ENCODE measurements at regions not wholly inside any gene's neighbourhood (a gene's known extent, or its start where the extent isn't known, plus 50 kb on each side); places are given as distances from the start of the nearest gene placed in this dataset.

GRCh38 chr15:84098604-84099003 lies 137.0 kb upstream of the GOLGA6L4 start:
- TF ChIP-seq EZH2 (IDR thresholded peaks at IDR 0.05; ENCODE audit: insufficient read depth, poor library complexity, severe bottlenecking) (no peak), EZH2phosphoT487 (IDR thresholded peaks at IDR 0.05; ENCODE audit: insufficient read depth, low read depth) (no peak)
